ENCODE measurements at regions not wholly inside any gene's neighbourhood (a gene's known extent, or its start where the extent isn't known, plus 50 kb on each side); places are given as distances from the start of the nearest gene placed in this dataset.
A peak's percentile ranks its signal among the peaks of the same experiment; 100 is the strongest.
"Not testable (repeated sequence)": the region's sequence is repeated elsewhere in the genome, so short reads cannot be mapped to it uniquely, and the experiment has no call there.

DNA sequence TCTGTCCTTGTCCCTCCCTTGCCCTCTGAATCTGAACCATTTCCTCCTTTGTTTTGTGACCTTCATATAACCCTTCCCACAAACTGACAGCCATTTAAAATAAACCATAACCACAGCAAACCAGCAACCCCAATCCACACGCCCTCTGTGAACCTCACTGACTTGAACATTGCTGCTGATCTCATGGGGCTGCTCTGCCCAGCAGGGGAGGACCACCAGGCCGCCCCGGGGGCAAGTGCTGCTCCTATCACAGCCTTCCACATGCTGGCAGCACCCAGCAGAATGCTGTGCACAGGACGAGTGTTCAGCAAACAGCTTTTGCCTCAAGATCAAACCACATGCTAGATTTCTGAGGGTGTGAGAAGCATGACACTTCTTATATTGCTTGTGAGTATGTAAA lies 73.9 kb upstream of the UXS1 start:
- peak overlapping the region; percentile 10 for H3K27ac Mint-ChIP-seq
- no peaks in the 10 kb centered on the region for H3K9me3 ChIP-seq (ENCODE audit: control insufficient read depth, low read length, poor library complexity, severe bottlenecking)
- H3K4me1 Mint-ChIP-seq, result peaks cover 23% of the 10 kb centered on the region
- no peak for ATAC-seq
- H3K4me3 Mint-ChIP-seq, result no peak overlapping the region
- no peak for DNase-seq
- H3K27me3 Mint-ChIP-seq, result peaks cover 40% of the 10 kb centered on the region
- H3K36me3 Mint-ChIP-seq (ENCODE audit: low read depth), result no peaks in the 10 kb centered on the region

DNA sequence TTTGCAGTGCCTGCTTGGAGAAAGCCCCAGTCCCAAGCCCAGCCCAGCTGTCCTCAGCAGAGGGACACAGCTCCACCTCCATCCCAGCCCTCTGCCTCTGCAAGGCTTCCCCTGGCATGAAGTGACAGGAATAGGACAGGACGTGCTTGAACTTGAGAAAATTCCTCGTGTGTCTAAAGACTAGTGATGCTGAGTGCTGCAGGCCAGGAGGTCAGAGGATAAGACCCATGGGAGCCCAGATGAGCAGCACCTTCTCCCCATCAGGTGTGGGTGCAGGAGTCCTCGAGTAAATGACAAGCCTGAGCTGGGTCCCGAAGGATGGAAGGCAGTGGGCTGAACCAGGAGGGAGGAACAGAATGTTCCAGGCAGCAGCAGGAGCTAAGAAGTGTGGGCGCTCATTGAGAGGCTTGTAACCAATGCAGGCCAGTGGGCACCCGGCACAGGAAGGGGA lies 67.8 kb upstream of the UXS1 start:
- DNase-seq, result no peak
- H3K4me3 Mint-ChIP-seq, result no peak overlapping the region

DNA sequence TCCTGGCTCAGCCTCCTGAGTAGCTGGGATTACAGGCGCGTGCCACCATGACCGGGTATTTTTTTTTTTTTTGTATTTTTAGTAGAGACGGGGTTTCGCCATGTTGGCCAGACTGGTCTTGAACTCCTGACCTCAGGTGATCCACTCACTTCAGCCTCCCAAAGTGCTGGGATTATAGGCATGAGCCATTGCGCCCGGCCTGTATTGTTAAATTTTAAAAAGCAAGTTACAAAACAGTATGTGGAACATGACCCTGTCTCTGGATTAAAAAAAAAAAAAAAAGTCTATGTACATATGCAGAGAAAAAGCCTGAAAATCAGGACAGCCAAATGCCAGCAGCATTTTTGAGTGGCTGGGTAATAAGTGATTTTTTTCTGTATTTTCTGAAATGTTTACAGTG lies 64.8 kb upstream of the UXS1 start:
- DNase-seq; H3K4me1 Mint-ChIP-seq; H3K9me3 ChIP-seq (ENCODE audit: control insufficient read depth, low read length, poor library complexity, severe bottlenecking); H3K27me3 Mint-ChIP-seq; H3K27ac Mint-ChIP-seq; H3K4me3 Mint-ChIP-seq; H3K36me3 Mint-ChIP-seq (ENCODE audit: low read depth); ATAC-seq: not testable (repeated sequence)

More for the DNA sequence above, 67.8 kb upstream of the UXS1 start:
- H3K4me1 Mint-ChIP-seq, result no peaks in the 10 kb centered on the region
- H3K36me3 Mint-ChIP-seq (ENCODE audit: low read depth), result no peaks in the 10 kb centered on the region
- no peaks in the 10 kb centered on the region for H3K9me3 ChIP-seq (ENCODE audit: control insufficient read depth, low read length, poor library complexity, severe bottlenecking)
- H3K27ac Mint-ChIP-seq, result peak overlapping the region; percentile 3
- H3K27me3 Mint-ChIP-seq, result no peaks in the 10 kb centered on the region
- ATAC-seq, result no peak

DNA sequence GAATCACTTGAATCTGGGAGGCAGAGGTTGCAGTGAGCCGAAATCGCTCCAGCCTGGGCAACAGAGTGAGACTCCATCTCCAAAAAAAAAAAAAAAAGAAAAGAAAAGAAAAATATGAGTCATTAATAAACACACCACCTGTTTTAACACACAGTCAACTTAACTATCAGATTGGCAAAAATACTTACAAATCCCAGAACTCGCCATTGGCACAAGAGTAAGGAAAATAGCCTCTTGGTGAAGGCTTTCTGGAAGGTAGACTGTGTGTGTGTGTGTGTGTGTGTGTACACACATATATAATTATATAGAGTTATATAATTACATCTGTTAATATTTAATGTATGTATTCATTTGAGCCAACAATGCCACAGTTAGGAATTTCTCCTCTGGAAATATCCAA lies 63.7 kb upstream of the UXS1 start:
- H3K27me3 Mint-ChIP-seq, result no peaks in the 10 kb centered on the region
- ATAC-seq (no peak), DNase-seq (no peak)
- H3K4me1 Mint-ChIP-seq, result no peaks in the 10 kb centered on the region
- no peaks in the 10 kb centered on the region for H3K9me3 ChIP-seq (ENCODE audit: control insufficient read depth, low read length, poor library complexity, severe bottlenecking)
- no peak overlapping the region for H3K27ac Mint-ChIP-seq
- no peaks in the 10 kb centered on the region for H3K36me3 Mint-ChIP-seq (ENCODE audit: low read depth)
- H3K4me3 Mint-ChIP-seq, result no peak overlapping the region

DNA sequence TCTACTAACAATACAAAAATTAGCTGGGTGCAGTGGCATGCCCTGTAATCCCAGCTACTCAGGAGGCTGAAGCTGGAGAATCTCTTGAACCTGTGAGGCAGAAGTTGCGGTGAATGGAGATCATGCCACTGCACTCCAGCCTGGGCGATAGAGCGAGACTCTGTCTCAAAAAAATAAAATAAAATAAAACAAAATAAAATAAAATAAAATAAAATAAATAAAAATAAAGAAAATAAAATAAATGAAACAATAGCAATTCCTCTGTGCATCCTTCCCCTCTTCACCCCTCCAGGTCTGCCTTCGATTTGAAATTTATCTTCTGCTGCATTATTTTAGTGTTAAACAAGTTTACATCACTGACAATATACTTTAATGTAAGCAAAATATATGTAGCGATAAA lies 63.0 kb upstream of the UXS1 start:
- H3K4me3 Mint-ChIP-seq, result no peak overlapping the region
- DNase-seq (no peak), ATAC-seq (no peak)
- no peaks in the 10 kb centered on the region for H3K36me3 Mint-ChIP-seq (ENCODE audit: low read depth)
- no peaks in the 10 kb centered on the region for H3K27me3 Mint-ChIP-seq
- H3K4me1 Mint-ChIP-seq, result no peaks in the 10 kb centered on the region
- no peaks in the 10 kb centered on the region for H3K9me3 ChIP-seq (ENCODE audit: control insufficient read depth, low read length, poor library complexity, severe bottlenecking)
- H3K27ac Mint-ChIP-seq, result no peak overlapping the region

DNA sequence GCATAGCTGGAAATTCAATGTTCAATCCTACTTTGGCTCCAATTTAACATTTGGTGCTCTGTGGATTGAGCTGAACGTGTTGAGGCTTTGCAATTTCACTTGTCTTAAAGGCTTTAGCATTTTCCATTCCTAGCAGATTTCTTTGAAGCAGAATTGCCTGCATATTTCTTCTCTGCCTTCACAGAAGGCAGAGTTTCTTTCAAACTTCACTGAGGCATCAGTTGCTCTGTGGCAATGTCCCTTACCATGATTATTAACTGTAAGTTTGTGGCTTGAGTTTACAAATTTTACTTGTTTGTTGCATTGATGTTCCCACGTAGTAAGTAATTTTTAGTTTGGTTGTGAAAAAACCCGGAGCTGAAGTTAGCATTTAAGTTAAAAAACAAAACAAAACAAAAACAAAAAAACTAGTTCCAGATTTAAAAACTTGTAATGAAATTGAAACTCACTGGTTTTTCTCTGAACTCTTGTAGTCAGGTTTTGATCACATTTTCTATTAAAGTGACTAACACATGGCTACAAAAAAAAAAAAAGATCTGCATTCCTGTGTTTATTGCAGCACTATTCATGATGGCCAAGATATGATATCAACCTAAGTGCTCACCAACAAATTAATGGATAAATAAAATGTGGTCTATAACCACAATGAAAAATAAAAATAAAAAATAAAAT lies 55.2 kb upstream of the UXS1 start:
- not testable (repeated sequence) for H3K9me3 ChIP-seq (ENCODE audit: control insufficient read depth, low read length, poor library complexity, severe bottlenecking); H3K4me3 Mint-ChIP-seq; H3K27me3 Mint-ChIP-seq; DNase-seq; ATAC-seq; H3K36me3 Mint-ChIP-seq (ENCODE audit: low read depth); H3K4me1 Mint-ChIP-seq; H3K27ac Mint-ChIP-seq

DNA sequence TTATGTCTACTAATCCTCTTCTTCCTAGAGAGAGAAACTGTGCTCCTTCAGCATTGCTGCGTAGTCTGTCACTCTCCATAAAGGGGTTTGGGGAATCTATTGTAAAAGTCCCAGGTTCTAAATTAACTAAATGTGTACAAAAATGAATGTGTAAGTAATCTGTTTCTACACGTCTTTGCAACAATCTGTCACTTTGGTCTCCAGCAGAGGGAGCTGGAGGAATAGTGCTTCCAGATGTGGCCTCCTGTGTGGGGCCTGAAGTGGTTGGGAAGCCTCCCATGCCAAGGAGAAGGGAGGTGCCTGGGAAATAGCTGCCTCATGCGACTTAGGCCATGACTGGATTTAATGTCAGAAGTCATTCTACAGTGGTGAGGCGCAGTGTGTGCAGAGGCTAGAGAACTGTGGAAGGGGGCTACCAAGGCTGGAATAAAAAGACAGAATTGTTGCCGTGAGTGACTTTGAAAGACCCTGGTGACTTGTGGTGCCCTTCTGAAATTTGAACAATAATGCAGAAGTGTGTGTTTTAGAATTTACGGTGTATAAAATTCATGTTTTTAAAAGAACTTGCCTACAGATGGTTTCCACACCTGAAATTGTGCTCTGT lies 54.5 kb upstream of the UXS1 start:
- not testable (repeated sequence) for H3K36me3 Mint-ChIP-seq (ENCODE audit: low read depth); ATAC-seq; H3K27ac Mint-ChIP-seq; H3K4me3 Mint-ChIP-seq; H3K27me3 Mint-ChIP-seq; DNase-seq; H3K4me1 Mint-ChIP-seq; H3K9me3 ChIP-seq (ENCODE audit: control insufficient read depth, low read length, poor library complexity, severe bottlenecking)
